GM12875 (cell line): ENCODE measurements at regions not wholly inside any gene's neighbourhood (a gene's known extent, or its start where the extent isn't known, plus 50 kb on each side); places are given as distances from the start of the nearest gene placed in this dataset.

ENCODE experiments used
- H3K4me3 ChIP-seq: one replicate; pipeline ENCODE4 v1.5.1; 2011; ENCODE audit warnings: low read depth, low read length, control low read depth
- TF ChIP-seq, protein P1 (sequence below): IDR thresholded peaks from 2 replicates; pipeline ENCODE4 v1.5.1; 2011; ENCODE audit warnings: low read depth, mild to moderate bottlenecking, control low read depth, inconsistent platforms, low read length, moderate library complexity, borderline replicate concordance; ENCODE audit not compliant: insufficient read depth

- TF ChIP-seq, protein P1, sequence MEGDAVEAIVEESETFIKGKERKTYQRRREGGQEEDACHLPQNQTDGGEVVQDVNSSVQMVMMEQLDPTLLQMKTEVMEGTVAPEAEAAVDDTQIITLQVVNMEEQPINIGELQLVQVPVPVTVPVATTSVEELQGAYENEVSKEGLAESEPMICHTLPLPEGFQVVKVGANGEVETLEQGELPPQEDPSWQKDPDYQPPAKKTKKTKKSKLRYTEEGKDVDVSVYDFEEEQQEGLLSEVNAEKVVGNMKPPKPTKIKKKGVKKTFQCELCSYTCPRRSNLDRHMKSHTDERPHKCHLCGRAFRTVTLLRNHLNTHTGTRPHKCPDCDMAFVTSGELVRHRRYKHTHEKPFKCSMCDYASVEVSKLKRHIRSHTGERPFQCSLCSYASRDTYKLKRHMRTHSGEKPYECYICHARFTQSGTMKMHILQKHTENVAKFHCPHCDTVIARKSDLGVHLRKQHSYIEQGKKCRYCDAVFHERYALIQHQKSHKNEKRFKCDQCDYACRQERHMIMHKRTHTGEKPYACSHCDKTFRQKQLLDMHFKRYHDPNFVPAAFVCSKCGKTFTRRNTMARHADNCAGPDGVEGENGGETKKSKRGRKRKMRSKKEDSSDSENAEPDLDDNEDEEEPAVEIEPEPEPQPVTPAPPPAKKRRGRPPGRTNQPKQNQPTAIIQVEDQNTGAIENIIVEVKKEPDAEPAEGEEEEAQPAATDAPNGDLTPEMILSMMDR, result no peak
- H3K4me3 ChIP-seq, result no peak overlapping the region
Observed at GRCh38 chr2:81481994-81482368, 1177.4 kb upstream of the LRRTM1 start.

- no peak overlapping the region for H3K4me3 ChIP-seq
- TF ChIP-seq, protein P1, result no peak
Observed at GRCh38 chr2:81481242-81481993, 1176.9 kb upstream of the LRRTM1 start.

DNA sequence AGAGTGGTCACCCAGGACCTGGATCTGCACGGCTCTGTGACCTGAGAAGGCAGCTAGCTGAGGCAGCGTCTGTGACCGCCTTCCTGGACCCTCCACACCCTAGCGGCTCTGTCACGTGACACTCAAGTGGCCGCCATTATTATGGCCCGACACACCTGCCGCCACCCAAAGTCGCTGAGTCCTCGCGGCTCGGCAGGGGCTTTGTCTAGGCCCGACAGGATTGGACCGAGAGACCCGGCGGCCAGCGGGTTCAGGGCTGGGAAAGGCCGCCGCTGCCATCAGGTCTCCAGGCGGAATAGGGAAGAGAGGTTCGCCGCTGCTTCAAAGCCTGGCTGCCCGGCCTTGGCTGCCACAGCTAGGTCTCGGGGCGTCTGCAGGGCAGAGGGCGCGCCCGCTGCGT lies 1162.5 kb upstream of the LRRTM1 start:
- TF ChIP-seq, protein P1, result no peak
- H3K4me3 ChIP-seq, result no peak overlapping the region

DNA sequence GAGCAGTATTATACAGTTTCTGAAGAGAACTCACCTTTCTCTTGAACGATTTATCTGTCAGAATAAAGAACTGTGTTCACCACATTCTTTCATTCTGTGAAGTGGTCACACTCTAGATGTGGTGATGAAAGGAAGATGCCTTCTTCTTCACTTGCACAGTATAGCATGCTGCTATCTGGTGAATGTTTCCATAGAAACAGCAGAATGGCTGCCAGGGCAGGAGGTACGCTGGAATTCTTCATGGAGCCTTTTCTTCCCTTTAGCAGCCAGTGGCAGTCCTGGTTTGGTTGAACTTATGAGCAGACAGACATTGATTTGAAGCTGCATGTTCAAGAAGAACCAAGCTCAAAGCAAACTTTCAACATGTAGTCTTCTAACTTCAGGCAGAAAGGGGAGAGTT lies 1157.9 kb upstream of the LRRTM1 start:
- TF ChIP-seq, protein P1, result no peak
- H3K4me3 ChIP-seq, result no peak overlapping the region

DNA sequence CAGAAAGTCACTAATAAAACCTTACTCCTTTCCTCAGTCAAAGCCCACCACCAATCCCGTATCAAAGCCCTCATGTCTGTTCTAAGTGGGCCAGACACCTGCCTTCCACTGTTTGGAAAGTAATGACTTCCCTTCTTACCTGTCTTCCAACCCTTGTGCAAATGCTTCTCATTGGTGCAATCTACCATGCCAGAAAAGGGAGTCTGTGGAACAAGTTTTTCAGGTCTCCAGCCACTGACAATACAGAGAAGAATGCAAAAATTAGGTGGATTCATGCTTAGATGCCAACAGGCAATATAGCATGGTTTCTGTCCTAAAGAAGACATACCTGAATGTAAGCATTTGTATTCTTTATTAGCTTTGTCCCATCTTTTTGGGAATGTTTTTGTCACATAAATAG lies 1140.6 kb upstream of the LRRTM1 start:
- no peak overlapping the region for H3K4me3 ChIP-seq
- TF ChIP-seq, protein P1, result no peak

GRCh38 chr2:81437456-81438000 lies 1133.0 kb upstream of the LRRTM1 start:
- H3K4me3 ChIP-seq, result no peak overlapping the region
- TF ChIP-seq, protein P1, result no peak

DNA sequence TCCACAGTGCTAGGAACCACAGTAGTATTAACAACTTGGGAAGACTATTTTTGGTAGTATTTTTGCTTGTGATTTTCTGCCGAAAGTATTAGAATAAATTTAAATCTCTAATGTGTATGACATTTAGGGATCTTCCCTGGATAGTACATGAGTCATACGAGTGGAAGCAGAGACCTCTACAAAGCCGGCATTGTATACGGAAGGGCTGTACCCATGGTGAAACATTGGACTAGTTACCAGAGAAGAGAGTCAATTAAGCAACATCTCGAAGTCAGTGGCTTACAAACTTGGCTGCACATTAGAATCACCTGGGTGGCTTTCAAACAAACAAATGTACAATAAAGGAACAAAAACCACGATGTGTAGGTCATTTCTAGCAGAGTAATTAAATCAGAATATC lies 1131.7 kb upstream of the LRRTM1 start:
- H3K4me3 ChIP-seq, result no peak overlapping the region
- TF ChIP-seq, protein P1, result no peak
